ENCODE measurements at regions not wholly inside any gene's neighbourhood (a gene's known extent, or its start where the extent isn't known, plus 50 kb on each side); places are given as distances from the start of the nearest gene placed in this dataset.

DNA sequence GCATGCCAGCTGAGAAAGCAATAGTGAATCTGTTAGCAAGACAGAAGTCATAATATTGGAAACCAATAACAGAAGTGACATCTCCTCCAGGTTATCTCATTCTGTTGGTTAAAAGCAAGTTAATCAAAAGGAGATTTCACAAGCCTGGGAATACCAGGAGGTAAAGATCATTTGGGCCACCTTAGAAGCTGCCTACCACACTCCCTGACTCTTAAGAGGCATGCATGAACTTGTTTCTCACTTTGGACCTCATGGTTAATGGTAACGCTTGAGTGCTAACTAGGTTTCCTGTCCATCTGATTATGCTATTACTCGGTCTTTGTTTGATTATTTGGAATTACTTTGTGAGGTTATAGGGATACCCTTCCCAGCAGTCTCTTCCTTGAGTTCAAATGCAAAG is 650.8 kb upstream of the SGO1 start:
- TF ChIP-seq EZH2phosphoT487 (IDR thresholded peaks at IDR 0.05; ENCODE audit: insufficient read depth, low read depth): no peak
- no peak for TF ChIP-seq EZH2 (IDR thresholded peaks at IDR 0.05; ENCODE audit: insufficient read depth, poor library complexity, severe bottlenecking)
